OCI-LY3 (cell line): ENCODE measurements at regions not wholly inside any gene's neighbourhood (a gene's known extent, or its start where the extent isn't known, plus 50 kb on each side); places are given as distances from the start of the nearest gene placed in this dataset.
"Not testable (repeated sequence)": the region's sequence is repeated elsewhere in the genome, so short reads cannot be mapped to it uniquely, and the experiment has no call there.

Source experiments
- H2AFZ ChIP-seq: fragments of 200-600, 300-600 bp; shearing (Covaris generic); 2 replicates; pipeline ENCODE4 v1.6.0; 2014; ENCODE audit warnings: antibody characterized with exemption, low read depth, low read length
- H3K27ac ChIP-seq: fragments of 200-600, 300-600 bp; sonication (generic); 2 replicates; pipeline ENCODE4 v1.5.1; 2014; ENCODE audit warnings: mild to moderate bottlenecking, low read length, moderate library complexity, mixed read lengths
- H3K27me3 ChIP-seq: fragments of 200-600, 300-600 bp; sonication (generic); 2 replicates; pipeline ENCODE4 v1.6.1; 2014; ENCODE audit warnings: low read depth, low read length, mixed read lengths
- H3K36me3 ChIP-seq: fragments of 200-600, 300-600 bp; sonication (generic); replicated peaks from 2 replicates; pipeline ENCODE3; 2014; ENCODE audit warnings: low read depth, low read length, mixed read lengths
- H3K4me1 ChIP-seq: fragments of 300-600, 200-600 bp; sonication (generic); 2 replicates; pipeline ENCODE4 v1.6.1; 2014; ENCODE audit warnings: low read length, mixed read lengths
- H3K4me2 ChIP-seq: fragments of 200-600, 300-600 bp; sonication (generic); 2 replicates; pipeline ENCODE4 v1.6.1; 2014; ENCODE audit warnings: low read length, mixed read lengths
- H3K4me3 ChIP-seq: fragments of 300-600, 200-600 bp; sonication (generic); 2 replicates; pipeline ENCODE4 v1.5.1; 2014; ENCODE audit warnings: antibody characterized with exemption, mild to moderate bottlenecking, low read length, moderate library complexity
- H3K79me2 ChIP-seq: fragments of 300-600, 200-600 bp; shearing (Covaris generic); 2 replicates; pipeline ENCODE4 v1.6.1; 2014; ENCODE audit warnings: mild to moderate bottlenecking, low read length, mixed read lengths
- H3K9ac ChIP-seq: fragments of 300-600, 200-600 bp; shearing (Covaris generic); 2 replicates; pipeline ENCODE4 v1.6.0; 2014; ENCODE audit warnings: mild to moderate bottlenecking, low read length, moderate library complexity
- H3K9me3 ChIP-seq: fragments of 200-600, 300-600 bp; shearing (Covaris generic); 2 replicates; pipeline ENCODE4 v1.6.1; 2014; ENCODE audit warnings: low read length, mixed read lengths; ENCODE audit not compliant: insufficient read depth
- H4K20me1 ChIP-seq: fragments of 200-600, 300-600 bp; sonication (generic); 2 replicates; pipeline ENCODE4 v1.6.1; 2016; ENCODE audit warnings: low read length, mixed read lengths; ENCODE audit not compliant: insufficient read depth
- CTCF ChIP-seq: fragments of 200-600, 300-600 bp; sonication (generic); IDR thresholded peaks from 2 replicates; pipeline ENCODE4 v1.5.1; 2014; ENCODE audit warnings: antibody characterized with exemption, low read length, low read depth
- EZH2phosphoT487 ChIP-seq: fragments of 200-600 bp; shearing (Covaris generic); IDR thresholded peaks from 2 replicates; pipeline ENCODE4 v1.6.1; 2018; ENCODE audit warnings: antibody characterized with exemption, mixed run types, low read depth

- H3K36me3 ChIP-seq: no peaks in the 10 kb centered on the region
- no peak overlapping the region for H3K9ac ChIP-seq
- TF ChIP-seq CTCF: no peak
- TF ChIP-seq EZH2phosphoT487: no peak
- no peak overlapping the region for H3K27ac ChIP-seq
- H3K9me3 ChIP-seq: no peaks in the 10 kb centered on the region
- H2AFZ ChIP-seq: no peak overlapping the region
- H4K20me1 ChIP-seq: no peaks in the 10 kb centered on the region
- no peak overlapping the region for H3K4me3 ChIP-seq
- H3K27me3 ChIP-seq: no peaks in the 10 kb centered on the region
- H3K79me2 ChIP-seq: no peaks in the 10 kb centered on the region
- H3K4me2 ChIP-seq: no peak overlapping the region
- H3K4me1 ChIP-seq: no peaks in the 10 kb centered on the region
These were observed 643.9 kb upstream of the VRK2 start for GRCh38 chr2:57402755-57403154.

GRCh38 chr2:57407772-57408201 is 638.8 kb upstream of the VRK2 start:
- no peak overlapping the region for H2AFZ ChIP-seq
- no peak overlapping the region for H3K4me2 ChIP-seq
- H3K4me3 ChIP-seq: no peak overlapping the region
- no peaks in the 10 kb centered on the region for H3K4me1 ChIP-seq
- H3K79me2 ChIP-seq: no peaks in the 10 kb centered on the region
- H3K27ac ChIP-seq: no peak overlapping the region
- H4K20me1 ChIP-seq: no peaks in the 10 kb centered on the region
- H3K9me3 ChIP-seq: no peaks in the 10 kb centered on the region
- H3K36me3 ChIP-seq: no peaks in the 10 kb centered on the region
- no peaks in the 10 kb centered on the region for H3K27me3 ChIP-seq
- no peak overlapping the region for H3K9ac ChIP-seq
- TF ChIP-seq CTCF (no peak), EZH2phosphoT487 (no peak)

GRCh38 chr2:57408587-57408986 is 638.0 kb upstream of the VRK2 start:
- Histone ChIP-seq H3K4me3 (no peak overlapping the region), H2AFZ (no peak overlapping the region), H3K9me3 (no peaks in the 10 kb centered on the region), H3K36me3 (no peaks in the 10 kb centered on the region), H3K79me2 (no peaks in the 10 kb centered on the region), H4K20me1 (no peaks in the 10 kb centered on the region), H3K27me3 (no peaks in the 10 kb centered on the region), H3K27ac (no peak overlapping the region), H3K9ac (no peak overlapping the region), H3K4me1 (no peaks in the 10 kb centered on the region), H3K4me2 (no peak overlapping the region)
- TF ChIP-seq EZH2phosphoT487 (no peak), CTCF (no peak)

GRCh38 chr2:57417007-57417406 is 629.6 kb upstream of the VRK2 start:
- H3K36me3 ChIP-seq: no peaks in the 10 kb centered on the region
- no peak overlapping the region for H3K4me3 ChIP-seq
- no peak overlapping the region for H2AFZ ChIP-seq
- H3K9ac ChIP-seq: no peak overlapping the region
- no peak overlapping the region for H3K27ac ChIP-seq
- H3K9me3 ChIP-seq: no peaks in the 10 kb centered on the region
- H3K4me2 ChIP-seq: no peak overlapping the region
- H4K20me1 ChIP-seq: no peaks in the 10 kb centered on the region
- TF ChIP-seq EZH2phosphoT487 (no peak), CTCF (no peak)
- no peaks in the 10 kb centered on the region for H3K79me2 ChIP-seq
- H3K4me1 ChIP-seq: no peaks in the 10 kb centered on the region
- no peaks in the 10 kb centered on the region for H3K27me3 ChIP-seq

- not testable (repeated sequence) for H3K4me3 ChIP-seq, H3K9ac ChIP-seq, H3K27ac ChIP-seq, H4K20me1 ChIP-seq, H3K27me3 ChIP-seq, H3K36me3 ChIP-seq, H3K4me2 ChIP-seq, H3K79me2 ChIP-seq, H3K9me3 ChIP-seq, H3K4me1 ChIP-seq, H2AFZ ChIP-seq
These were observed 627.7 kb upstream of the VRK2 start for GRCh38 chr2:57418859-57419346.
